HCT116 (cell line): ENCODE measurements at regions not wholly inside any gene's neighbourhood (a gene's known extent, or its start where the extent isn't known, plus 50 kb on each side); places are given as distances from the start of the nearest gene placed in this dataset.

ENCODE experiments used
- ATAC-seq: fragments of 200-7000 bp; cut with Tn5 transposase; 2 replicates; pipeline ENCODE4 v1.9.1; 2020; ENCODE audit warnings: mild to moderate bottlenecking, moderate library complexity
- BruUV-seq: library from RNA; stranded (reverse); fragments of 400-500 nt; replicated peaks from 2 replicates; lab custom pipeline; 2021; lab: Mats Ljungman, UMichigan
- CTCF ChIA-PET: fragments of 300-600 bp; sonication (Branson Sonifier 250); formaldehyde crosslinking; loops from one replicate; lab custom pipeline; 2021; ENCODE audit warnings: antibody characterized with exemption; lab: Charles Lee
- POLR2A ChIA-PET: fragments of 300-600, 350-600 bp; sonication (Branson Sonifier 250); formaldehyde crosslinking; loops from one replicate; lab custom pipeline; 2021; ENCODE audit warnings: antibody characterized with exemption; lab: Charles Lee
- RAD21 ChIA-PET, 2 experiments: fragments of 300-600 bp; sonication (Branson Sonifier 250); formaldehyde crosslinking; loops; one replicate each; lab custom pipeline; 2023; ENCODE audit warnings: low total read pairs in 2 of 2; ENCODE audit not compliant: uncharacterized antibody in 2 of 2, unreplicated experiment in 2 of 2, low non-redundant PET in 1 of 2; lab: Charles Lee
- DNase-seq: peaks from one replicate; pipeline ENCODE4 v3.0.0-alpha.2; 2010; ENCODE audit warnings: low read depth, low spot score
- H2AFZ ChIP-seq: fragments of 200-600 bp; shearing (Covaris generic), sonication (generic); 2 replicates; pipeline ENCODE4 v1.6.1; 2017; ENCODE audit warnings: low read depth, mixed run types, mixed read lengths, antibody characterized with exemption, low read length; ENCODE audit not compliant: poor library complexity, severe bottlenecking
- H3K27ac ChIP-seq: 2 replicates; pipeline ENCODE4 v1.5.1; 2012; ENCODE audit warnings: low read depth, low read length
- H3K27me3 ChIP-seq: fragments of 200-600 bp; sonication (generic); 2 replicates; pipeline ENCODE4 v1.6.1; 2016; ENCODE audit warnings: mixed run types, low read length, mixed read lengths; ENCODE audit not compliant: insufficient read depth
- H3K36me3 ChIP-seq, 2 experiments: fragments of 200-500 bp in 1 of 2; fragments of 200-600 bp in 1 of 2; sonication (Bioruptor generic) in 1 of 2; sonication (generic) in 1 of 2; 2 replicates each; pipeline versions ENCODE4 v1.5.1 to v1.6.1; 2014 to 2016; ENCODE audit warnings: low read length in 2 of 2, inconsistent platforms in 1 of 2, mixed read lengths in 1 of 2, mixed run types in 1 of 2; ENCODE audit not compliant: insufficient read depth in 2 of 2, control insufficient read depth in 1 of 2
- H3K4me1 ChIP-seq, 2 experiments: fragments of 200-600 bp in 1 of 2; sonication (generic) in 1 of 2; 2 replicates each; pipeline versions ENCODE4 v1.5.1 to v1.6.1; 2012 to 2017; ENCODE audit warnings: low read length in 2 of 2, inconsistent platforms in 1 of 2, mild to moderate bottlenecking in 1 of 2, mixed read lengths in 1 of 2, mixed run types in 1 of 2, moderate library complexity in 1 of 2; ENCODE audit not compliant: insufficient read depth in 2 of 2, control insufficient read depth in 1 of 2
- H3K4me2 ChIP-seq: fragments of 200-600 bp; sonication (generic); 2 replicates; pipeline ENCODE4 v1.6.1; 2017; ENCODE audit warnings: mixed run types, low read length, mixed read lengths
- H3K4me3 ChIP-seq, 2 experiments: fragments of 200-600 bp in 1 of 2; sonication (generic) in 1 of 2; replicated peaks in 1 of 2; 2 replicates each; pipeline ENCODE4 v1.5.1; 2011 to 2016; ENCODE audit warnings: low read length in 2 of 2, control low read depth in 1 of 2, low read depth in 1 of 2, mild to moderate bottlenecking in 1 of 2, mixed read lengths in 1 of 2, mixed run types in 1 of 2
- H3K79me2 ChIP-seq: fragments of 200-600 bp; sonication (generic); 2 replicates; pipeline ENCODE4 v1.6.1; 2017; ENCODE audit warnings: mild to moderate bottlenecking, mixed run types, low read length, moderate library complexity, mixed read lengths; ENCODE audit not compliant: insufficient read depth
- H3K9ac ChIP-seq: fragments of 200-600 bp; sonication (generic); 2 replicates; pipeline ENCODE4 v1.6.1; 2016; ENCODE audit warnings: low read length, mixed read lengths
- H3K9me2 ChIP-seq: fragments of 200-600 bp; sonication (generic), shearing (Covaris generic); 2 replicates; pipeline ENCODE4 v1.6.1; 2017; ENCODE audit warnings: mixed run types, mild to moderate bottlenecking, moderate library complexity; ENCODE audit not compliant: insufficient read depth
- H3K9me3 ChIP-seq, 2 experiments: fragments of 200-500 bp in 1 of 2; fragments of 200-600 bp in 1 of 2; sonication (Bioruptor generic) in 1 of 2; sonication (generic) in 1 of 2; 2 replicates each; pipeline ENCODE4 v1.6.1; 2014 to 2017; ENCODE audit warnings: low read length in 2 of 2, mixed read lengths in 2 of 2, inconsistent platforms in 1 of 2, low read depth in 1 of 2, mild to moderate bottlenecking in 1 of 2, mixed run types in 1 of 2, moderate library complexity in 1 of 2; ENCODE audit not compliant: control insufficient read depth in 1 of 2, insufficient read depth in 1 of 2
- H4K20me1 ChIP-seq: fragments of 200-600 bp; sonication (generic), shearing (Covaris generic); 2 replicates; pipeline ENCODE4 v1.6.1; 2017; ENCODE audit warnings: mixed run types, mild to moderate bottlenecking, moderate library complexity; ENCODE audit not compliant: insufficient read depth
- CBX3 ChIP-seq: IDR thresholded peaks from 2 replicates; pipeline ENCODE4 v1.6.1; 2012; ENCODE audit warnings: low read depth
- CEBPB ChIP-seq: IDR thresholded peaks from 2 replicates; pipeline ENCODE4 v1.6.1; 2012; ENCODE audit warnings: low read depth
- CTCF ChIP-seq, 3 experiments: fragments of 200-600 bp in 1 of 3; sonication (generic) in 1 of 3; IDR thresholded peaks in 2 of 3; conservative IDR thresholded peaks in 1 of 3; 2 replicates each; pipeline ENCODE4 v1.5.1; 2012 to 2017; ENCODE audit warnings: low read depth in 2 of 3, low read length in 2 of 3, antibody characterized with exemption in 1 of 3, borderline replicate concordance in 1 of 3, control low read depth in 1 of 3, mild to moderate bottlenecking in 1 of 3, mixed read lengths in 1 of 3, mixed run types in 1 of 3, moderate library complexity in 1 of 3; ENCODE audit not compliant: insufficient read depth in 1 of 3
- ELF1 ChIP-seq: IDR thresholded peaks from 2 replicates; pipeline ENCODE4 v1.6.1; 2012; ENCODE audit warnings: low read depth, borderline replicate concordance
- EZH2 ChIP-seq: fragments of 200-600 bp; sonication (generic); IDR thresholded peaks from 2 replicates; pipeline ENCODE4 v1.6.1; 2017; ENCODE audit warnings: antibody characterized with exemption, mixed run types
- JUND ChIP-seq: IDR thresholded peaks from 2 replicates; pipeline ENCODE4 v1.6.1; 2012
- MAX ChIP-seq: IDR thresholded peaks from 2 replicates; pipeline ENCODE4 v1.6.1; 2012
- POLR2A ChIP-seq: IDR thresholded peaks from 2 replicates; pipeline ENCODE4 v1.7.0; 2011; ENCODE audit warnings: borderline replicate concordance; ENCODE audit not compliant: insufficient read depth, insufficient read length; ENCODE audit errors: extremely low read depth
- POLR2AphosphoS5 ChIP-seq: IDR thresholded peaks from 2 replicates; pipeline ENCODE4 v1.6.1; 2011; ENCODE audit warnings: mild to moderate bottlenecking, low read depth, low read length, moderate library complexity
- REST ChIP-seq: IDR thresholded peaks from 2 replicates; pipeline ENCODE4 v1.6.1; 2012; ENCODE audit warnings: low read depth
- SIN3A ChIP-seq: IDR thresholded peaks from 2 replicates; pipeline ENCODE4 v1.6.1; 2012; ENCODE audit warnings: low read depth
- SP1 ChIP-seq: IDR thresholded peaks from 2 replicates; pipeline ENCODE4 v1.6.1; 2012; ENCODE audit warnings: low read depth
- TCF7L2 ChIP-seq: IDR thresholded peaks from 2 replicates; pipeline ENCODE4 v1.7.0; 2011; ENCODE audit warnings: borderline replicate concordance, inconsistent platforms; ENCODE audit not compliant: insufficient read depth, insufficient read length; ENCODE audit errors: extremely low read depth
- YY1 ChIP-seq: IDR thresholded peaks from 2 replicates; pipeline ENCODE4 v1.6.1; 2011; ENCODE audit warnings: low read length, low read depth, moderate library complexity, mild to moderate bottlenecking; ENCODE audit not compliant: insufficient replicate concordance; ENCODE audit errors: extremely low read depth
- ZBTB33 ChIP-seq: IDR thresholded peaks from 2 replicates; pipeline ENCODE4 v1.6.1; 2011; ENCODE audit warnings: mild to moderate bottlenecking, low read length, moderate library complexity; ENCODE audit not compliant: insufficient replicate concordance; ENCODE audit errors: extremely low read depth
- ZFX ChIP-seq: fragments of 450-650 bp; IDR thresholded peaks from 2 replicates; pipeline ENCODE4 v1.6.1; 2017
- intact Hi-C: fragments of 100-400 bp; cut with micrococcal nuclease; formaldehyde crosslinking; loops from 2 replicates; pipeline ENCODE4 v1.10.0; 2022

- TF ChIP-seq REST: no peak
- TF ChIP-seq POLR2A: no peak
Observed at GRCh38 chr1:72869873-72870272, 587.5 kb upstream of the NEGR1 start (continued).

GRCh38 chr1:72869441-72869840, 587.1 kb upstream of the NEGR1 start:
- DNase-seq (no peak), ATAC-seq (no peak)
- H3K4me1 ChIP-seq: no peaks in the 10 kb centered on the region
- H3K79me2 ChIP-seq: no peaks in the 10 kb centered on the region
- H3K27me3 ChIP-seq: no peaks in the 10 kb centered on the region
- no peak overlapping the region for H3K27ac ChIP-seq
- no peaks in the 10 kb centered on the region for H3K36me3 ChIP-seq
- no TSS peak for BruUV-seq
- H4K20me1 ChIP-seq: no peaks in the 10 kb centered on the region
- intact Hi-C loops: no loop called here
- CTCF ChIA-PET: no interaction called here
- H3K4me2 ChIP-seq: no peak overlapping the region
- POLR2A ChIA-PET: no interaction called here
- no peak for TF ChIP-seq ELF1
- TF ChIP-seq CTCF (IDR thresholded peaks at IDR 0.05 in 2 of 3, conservative IDR thresholded peaks at IDR 0.05 in 1 of 3; ENCODE audit: borderline replicate concordance in 1 of 3, insufficient read depth in 1 of 3, low read depth in 2 of 3, low read length in 2 of 3): no peak
- TF ChIP-seq CEBPB: no peak
- TF ChIP-seq SIN3A: no peak
- TF ChIP-seq POLR2AphosphoS5: no peak
- TF ChIP-seq YY1: no peak
- TF ChIP-seq JUND: no peak
- no peak for TF ChIP-seq SP1
- no peak for TF ChIP-seq ZFX
- no peak for TF ChIP-seq CBX3
- TF ChIP-seq TCF7L2: no peak
- no peak for TF ChIP-seq POLR2A
- no peak for TF ChIP-seq EZH2
- TF ChIP-seq ZBTB33: no peak
- TF ChIP-seq MAX: no peak
- no peak overlapping the region for H2AFZ ChIP-seq
- no peak overlapping the region for H3K4me3 ChIP-seq
- peaks cover 5 to 9% of the 10 kb centered on the region in 2 experiments; a peak in 3 of 4 replicates for H3K9me3 ChIP-seq
- H3K9me2 ChIP-seq: no peaks in the 10 kb centered on the region
- RAD21 ChIA-PET: no interaction called here
- H3K9ac ChIP-seq: no peak overlapping the region
